H9 (cell line): ENCODE measurements at regions not wholly inside any gene's neighbourhood (a gene's known extent, or its start where the extent isn't known, plus 50 kb on each side); places are given as distances from the start of the nearest gene placed in this dataset.

Experiments used
- DNase-seq: peaks from one replicate; pipeline ENCODE4 v3.0.0-alpha.2; 2017
- H2AFZ ChIP-seq: one replicate; pipeline ENCODE4 v1.6.1; 2013; ENCODE audit warnings: mild to moderate bottlenecking, low read length, control low read depth, moderate library complexity
- H2AK5ac ChIP-seq: 2 replicates; pipeline ENCODE4 v1.6.1; 2013; ENCODE audit warnings: low read length, control low read depth, mixed read lengths; ENCODE audit not compliant: insufficient read length
- H2BK120ac ChIP-seq: one replicate; pipeline ENCODE4 v1.6.1; 2013; ENCODE audit warnings: low read depth, mild to moderate bottlenecking, low read length, control low read depth, inconsistent platforms; ENCODE audit not compliant: poor library complexity, severe bottlenecking
- H2BK12ac ChIP-seq: 2 replicates; pipeline ENCODE4 v1.6.1; 2013; ENCODE audit warnings: low read length, control low read depth, mixed read lengths, low read depth; ENCODE audit not compliant: insufficient read length
- H2BK15ac ChIP-seq: 2 replicates; pipeline ENCODE4 v1.6.1; 2013; ENCODE audit warnings: low read depth, low read length, control low read depth
- H2BK20ac ChIP-seq: one replicate; pipeline ENCODE4 v1.6.1; 2013; ENCODE audit warnings: low read depth, mild to moderate bottlenecking, low read length, control low read depth, inconsistent platforms; ENCODE audit not compliant: poor library complexity, severe bottlenecking
- H2BK5ac ChIP-seq: 2 replicates; pipeline ENCODE4 v1.6.1; 2013; ENCODE audit warnings: low read length, control low read depth, mixed read lengths; ENCODE audit not compliant: insufficient read length
- H3K14ac ChIP-seq: 2 replicates; pipeline ENCODE4 v1.6.1; 2013; ENCODE audit warnings: low read length, control low read depth; ENCODE audit not compliant: insufficient read depth
- H3K18ac ChIP-seq: 2 replicates; pipeline ENCODE4 v1.6.1; 2013; ENCODE audit warnings: low read depth, mild to moderate bottlenecking, mixed read lengths, low read length, control low read depth; ENCODE audit not compliant: insufficient read length
- H3K23ac ChIP-seq: 2 replicates; pipeline ENCODE4 v1.6.1; 2013; ENCODE audit warnings: low read length, control low read depth, mixed read lengths, low read depth; ENCODE audit not compliant: insufficient read length
- H3K23me2 ChIP-seq: 2 replicates; pipeline ENCODE4 v1.6.1; 2013; ENCODE audit warnings: low read depth, mild to moderate bottlenecking, mixed read lengths, low read length, control low read depth; ENCODE audit not compliant: insufficient read length, poor library complexity, severe bottlenecking
- H3K27ac ChIP-seq: 2 replicates; pipeline ENCODE4 v1.5.1; 2013; ENCODE audit warnings: low read length, control low read depth, mixed read lengths, low read depth; ENCODE audit not compliant: insufficient read length
- H3K27me3 ChIP-seq: 2 replicates; pipeline ENCODE4 v1.6.1; 2013; ENCODE audit warnings: low read length, control low read depth, inconsistent platforms; ENCODE audit not compliant: insufficient read depth
- H3K4ac ChIP-seq: 2 replicates; pipeline ENCODE4 v1.6.1; 2013; ENCODE audit warnings: low read depth, mild to moderate bottlenecking, control low read depth, inconsistent platforms, low read length, moderate library complexity
- H3K4me1 ChIP-seq: 2 replicates; pipeline ENCODE4 v1.6.1; 2013; ENCODE audit warnings: low read length, control low read depth, inconsistent platforms; ENCODE audit not compliant: insufficient read depth
- H3K4me2 ChIP-seq: 2 replicates; pipeline ENCODE4 v1.6.1; 2013; ENCODE audit warnings: low read length, control low read depth, mixed read lengths; ENCODE audit not compliant: insufficient read length, insufficient read depth
- H3K56ac ChIP-seq: 2 replicates; pipeline ENCODE4 v1.6.1; 2013; ENCODE audit warnings: low read depth, mild to moderate bottlenecking, mixed read lengths, low read length, control low read depth; ENCODE audit not compliant: insufficient read length
- H3K79me1 ChIP-seq: 2 replicates; pipeline ENCODE4 v1.6.1; 2013; ENCODE audit warnings: low read depth, mild to moderate bottlenecking, moderate library complexity, low read length, control low read depth, inconsistent platforms; ENCODE audit not compliant: insufficient read depth, poor library complexity, severe bottlenecking
- H3K79me2 ChIP-seq: 2 replicates; pipeline ENCODE4 v1.6.1; 2013; ENCODE audit warnings: low read length, control low read depth, inconsistent platforms; ENCODE audit not compliant: insufficient read depth
- H3K9ac ChIP-seq: 2 replicates; pipeline ENCODE4 v1.6.1; 2013; ENCODE audit warnings: low read length, control low read depth, mixed read lengths; ENCODE audit not compliant: insufficient read length; ENCODE audit errors: extremely low read depth
- H3K9me3 ChIP-seq: one replicate; pipeline ENCODE4 v1.6.1; 2013; ENCODE audit warnings: low read depth, low read length, inconsistent platforms; ENCODE audit not compliant: control insufficient read depth
- H3T11ph ChIP-seq: one replicate; pipeline ENCODE4 v1.6.1; 2013; ENCODE audit warnings: mild to moderate bottlenecking, low read length, control low read depth, inconsistent platforms
- H4K20me1 ChIP-seq: one replicate; pipeline ENCODE4 v1.6.1; 2013; ENCODE audit not compliant: control insufficient read depth, insufficient read length, insufficient read depth
- H4K5ac ChIP-seq: 2 replicates; pipeline ENCODE4 v1.6.1; 2013; ENCODE audit warnings: low read depth, mild to moderate bottlenecking, mixed read lengths, low read length, control low read depth; ENCODE audit not compliant: insufficient read length
- H4K8ac ChIP-seq: replicated peaks from 2 replicates; pipeline ENCODE4 v1.6.1; 2013; ENCODE audit warnings: low read length, control low read depth, mixed read lengths, low read depth; ENCODE audit not compliant: insufficient read length
- H4K91ac ChIP-seq: 2 replicates; pipeline ENCODE4 v1.6.1; 2013; ENCODE audit warnings: low read depth, mild to moderate bottlenecking, moderate library complexity, mixed read lengths, low read length, control low read depth; ENCODE audit not compliant: insufficient read length
- H3K27ac Mint-ChIP-seq, 3 experiments: 2 replicates in 2 of 3; 3 replicates in 1 of 3; pipeline ENCODE4 v1.8.0; 2020 to 2021; ENCODE audit warnings: mixed read lengths in 3 of 3, mild to moderate bottlenecking in 1 of 3, moderate library complexity in 1 of 3
- H3K27me3 Mint-ChIP-seq: 2 replicates; pipeline ENCODE4 v1.8.0; 2021; ENCODE audit warnings: low read depth, mild to moderate bottlenecking, moderate library complexity, mixed read lengths
- H3K36me3 Mint-ChIP-seq, 3 experiments: 2 replicates in 2 of 3; 3 replicates in 1 of 3; pipeline ENCODE4 v1.8.0; 2020 to 2021; ENCODE audit warnings: low read depth in 3 of 3, mixed read lengths in 3 of 3; ENCODE audit not compliant: insufficient read depth in 1 of 3
- H3K4me1 Mint-ChIP-seq, 2 experiments: 2 replicates each; pipeline ENCODE4 v1.8.0; 2020; ENCODE audit warnings: mixed read lengths in 2 of 2
- H3K4me3 Mint-ChIP-seq, 2 experiments: 2 replicates in 1 of 2; 3 replicates in 1 of 2; pipeline ENCODE4 v1.8.0; 2020 to 2021; ENCODE audit warnings: mild to moderate bottlenecking in 2 of 2, mixed read lengths in 2 of 2, moderate library complexity in 1 of 2
- H3K9me3 Mint-ChIP-seq, 2 experiments: 2 replicates in 1 of 2; 3 replicates in 1 of 2; pipeline ENCODE4 v1.8.0; 2020; ENCODE audit warnings: mild to moderate bottlenecking in 2 of 2, mixed read lengths in 2 of 2, moderate library complexity in 1 of 2
- WGBS: extraction: QIAGEN DNeasy Blood & Tissue Kit; methylation state at CpG from one replicate; pipeline ENCODE4 v1.1.7; 2013; ENCODE audit warnings: missing lambda C conversion rate, low lambda C conversion rate, mixed read lengths; ENCODE audit not compliant: insufficient read length; ENCODE audit errors: extremely low coverage; 5-methylcytosine and 5-hydroxymethylcytosine counted together
- TF ChIP-seq, protein P1 (sequence below): fragments of 200-600 bp; sonication (generic); conservative IDR thresholded peaks from 3 replicates; pipeline ENCODE4 v1.8.0; 2021; ENCODE audit warnings: antibody characterized with exemption, mild to moderate bottlenecking

DNA sequence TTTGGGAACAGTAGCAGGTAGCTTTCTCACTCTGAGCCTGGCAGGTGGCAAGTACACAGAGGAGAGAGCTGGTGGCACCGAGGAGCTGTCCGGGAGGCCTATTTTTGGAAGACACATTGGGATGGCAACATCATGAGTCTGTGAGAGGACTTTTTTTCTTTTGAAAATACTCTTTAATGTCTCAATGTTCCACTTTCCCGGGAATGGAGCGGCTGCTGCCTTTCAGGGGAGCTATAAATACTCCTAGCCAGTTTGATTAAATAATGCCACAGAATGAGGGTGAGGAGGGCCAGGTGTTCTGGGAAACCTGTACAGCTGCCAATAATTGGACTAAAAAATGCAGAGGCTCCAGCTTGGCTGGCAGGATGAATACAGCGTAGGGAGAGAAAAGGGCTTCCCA is 93.3 kb upstream of the COG2 start:
- Mint-ChIP-seq H3K36me3 (no peaks in the 10 kb centered on the region), H3K27me3 (peaks cover 20% of the 10 kb centered on the region), H3K9me3 (no peaks in the 10 kb centered on the region), H3K4me3 (no peak overlapping the region), H3K4me1 (peaks cover 0 to 7% of the 10 kb centered on the region in 2 experiments; a peak in 2 of 4 replicates), H3K27ac (no peak overlapping the region)
- Histone ChIP-seq H3K56ac (no peak overlapping the region), H2BK5ac (no peak overlapping the region), H4K5ac (no peak overlapping the region), H2BK120ac (no peak overlapping the region), H3K14ac (no peak overlapping the region), H3K4me2 (no peak overlapping the region), H3K27ac (no peak overlapping the region), H3K23me2 (no peaks in the 10 kb centered on the region), H2AK5ac (no peak overlapping the region), H3K4ac (no peak overlapping the region), H4K91ac (no peak overlapping the region), H2BK20ac (no peak overlapping the region), H2BK15ac (no peak overlapping the region), H3K9me3 (no peaks in the 10 kb centered on the region), H2AFZ (no peak overlapping the region), H4K8ac (no peak overlapping the region), H3K9ac (no peak overlapping the region), H4K20me1 (no peaks in the 10 kb centered on the region), H3K4me1 (no peaks in the 10 kb centered on the region), H3T11ph (no peak overlapping the region), H2BK12ac (no peak overlapping the region), H3K18ac (no peak overlapping the region), H3K79me2 (no peaks in the 10 kb centered on the region), H3K79me1 (no peaks in the 10 kb centered on the region), H3K27me3 (no peaks in the 10 kb centered on the region), H3K23ac (no peak overlapping the region)
- no CpG with 5 or more reads among the region's 5 CpGs for WGBS
- TF ChIP-seq, protein P1, sequence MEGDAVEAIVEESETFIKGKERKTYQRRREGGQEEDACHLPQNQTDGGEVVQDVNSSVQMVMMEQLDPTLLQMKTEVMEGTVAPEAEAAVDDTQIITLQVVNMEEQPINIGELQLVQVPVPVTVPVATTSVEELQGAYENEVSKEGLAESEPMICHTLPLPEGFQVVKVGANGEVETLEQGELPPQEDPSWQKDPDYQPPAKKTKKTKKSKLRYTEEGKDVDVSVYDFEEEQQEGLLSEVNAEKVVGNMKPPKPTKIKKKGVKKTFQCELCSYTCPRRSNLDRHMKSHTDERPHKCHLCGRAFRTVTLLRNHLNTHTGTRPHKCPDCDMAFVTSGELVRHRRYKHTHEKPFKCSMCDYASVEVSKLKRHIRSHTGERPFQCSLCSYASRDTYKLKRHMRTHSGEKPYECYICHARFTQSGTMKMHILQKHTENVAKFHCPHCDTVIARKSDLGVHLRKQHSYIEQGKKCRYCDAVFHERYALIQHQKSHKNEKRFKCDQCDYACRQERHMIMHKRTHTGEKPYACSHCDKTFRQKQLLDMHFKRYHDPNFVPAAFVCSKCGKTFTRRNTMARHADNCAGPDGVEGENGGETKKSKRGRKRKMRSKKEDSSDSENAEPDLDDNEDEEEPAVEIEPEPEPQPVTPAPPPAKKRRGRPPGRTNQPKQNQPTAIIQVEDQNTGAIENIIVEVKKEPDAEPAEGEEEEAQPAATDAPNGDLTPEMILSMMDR, result no peak
- no peak for DNase-seq
